DOHH2 (cell line): ENCODE measurements at regions not wholly inside any gene's neighbourhood (a gene's known extent, or its start where the extent isn't known, plus 50 kb on each side); places are given as distances from the start of the nearest gene placed in this dataset.

ENCODE experiments used
- CTCF ChIP-seq: fragments of 200-600 bp; sonication (generic); IDR thresholded peaks from one replicate; pipeline ENCODE4 v1.5.1; 2014; ENCODE audit warnings: antibody characterized with exemption, mild to moderate bottlenecking, low read depth, low read length; ENCODE audit not compliant: poor library complexity, severe bottlenecking
- EZH2phosphoT487 ChIP-seq: fragments of 200-600 bp; sonication (generic); IDR thresholded peaks from 2 replicates; pipeline ENCODE4 v1.6.1; 2017; ENCODE audit warnings: borderline replicate concordance, mild to moderate bottlenecking, antibody characterized with exemption, low read length, moderate library complexity, mixed read lengths

- TF ChIP-seq CTCF (no peak), EZH2phosphoT487 (no peak)
These were observed 62.5 kb upstream of the KCNMA1 start for GRCh38 chr10:77700086-77700485.
